SKM-1 (cell line): ENCODE measurements at regions not wholly inside any gene's neighbourhood (a gene's known extent, or its start where the extent isn't known, plus 50 kb on each side); places are given as distances from the start of the nearest gene placed in this dataset.
"Not testable (repeated sequence)": the region's sequence is repeated elsewhere in the genome, so short reads cannot be mapped to it uniquely, and the experiment has no call there.

ENCODE experiments used
- DNase-seq: peaks from one replicate; lab custom pipeline; 2025; ENCODE audit not compliant: unreplicated experiment; lab: John Stamatoyannopoulos, UW

GRCh38 chr7:110413038-110413437, 677.9 kb upstream of the LRRN3 start:
- DNase-seq: no peak

GRCh38 chr7:110417611-110418010, 673.3 kb upstream of the LRRN3 start:
- no peak for DNase-seq

GRCh38 chr7:110418659-110419280, 672.2 kb upstream of the LRRN3 start:
- DNase-seq: no peak

- no peak for DNase-seq
Measured at GRCh38 chr7:110420788-110421187, 670.1 kb upstream of the LRRN3 start.

- DNase-seq: no peak
Measured at GRCh38 chr7:110421490-110422241, 669.3 kb upstream of the LRRN3 start.

GRCh38 chr7:110432061-110432553, 658.8 kb upstream of the LRRN3 start:
- no peak for DNase-seq

- DNase-seq: not testable (repeated sequence)
Measured at GRCh38 chr7:110438926-110439325, 652.0 kb upstream of the LRRN3 start.

GRCh38 chr7:110442381-110442837, 648.5 kb upstream of the LRRN3 start:
- DNase-seq: no peak

GRCh38 chr7:110446658-110447057, 644.3 kb upstream of the LRRN3 start:
- no peak for DNase-seq

- no peak for DNase-seq
Measured at GRCh38 chr7:110448918-110449317, 642.0 kb upstream of the LRRN3 start.

GRCh38 chr7:110454713-110455112, 636.2 kb upstream of the LRRN3 start:
- DNase-seq: no peak

GRCh38 chr7:110461621-110462020, 629.3 kb upstream of the LRRN3 start:
- DNase-seq: no peak

- DNase-seq: no peak
Measured at GRCh38 chr7:110470420-110470819, 620.5 kb upstream of the LRRN3 start.

- not testable (repeated sequence) for DNase-seq
Measured at GRCh38 chr7:110472419-110472818, 618.5 kb upstream of the LRRN3 start.

GRCh38 chr7:110480964-110481363, 610.0 kb upstream of the LRRN3 start:
- DNase-seq: no peak

GRCh38 chr7:110483553-110483952, 607.4 kb upstream of the LRRN3 start:
- no peak for DNase-seq

GRCh38 chr7:110484356-110484755, 606.6 kb upstream of the LRRN3 start:
- no peak for DNase-seq

GRCh38 chr7:110486549-110486948, 604.4 kb upstream of the LRRN3 start:
- no peak for DNase-seq

- no peak for DNase-seq
Measured at GRCh38 chr7:110502888-110503465, 588.0 kb upstream of the LRRN3 start.

- DNase-seq: no peak
Measured at GRCh38 chr7:110507369-110507768, 583.6 kb upstream of the LRRN3 start.

- no peak for DNase-seq
Measured at GRCh38 chr7:110507832-110508231, 583.1 kb upstream of the LRRN3 start.

GRCh38 chr7:110514975-110515551, 575.9 kb upstream of the LRRN3 start:
- DNase-seq: not testable (repeated sequence)
